NB4 (cell line): ENCODE measurements at regions not wholly inside any gene's neighbourhood (a gene's known extent, or its start where the extent isn't known, plus 50 kb on each side); places are given as distances from the start of the nearest gene placed in this dataset.

ENCODE experiments used
- POLR2A ChIP-seq: IDR thresholded peaks from 2 replicates; pipeline ENCODE4 v1.6.1; 2011; ENCODE audit warnings: mild to moderate bottlenecking; ENCODE audit not compliant: insufficient read length; ENCODE audit errors: extremely low read depth
- TF ChIP-seq, protein P1 (sequence below): IDR thresholded peaks from one replicate; pipeline ENCODE4 v1.5.1; 2012; ENCODE audit warnings: low read depth, low read length
- TF ChIP-seq, protein P2 (sequence below): IDR thresholded peaks from 2 replicates; pipeline ENCODE4 v1.6.1; 2011; ENCODE audit warnings: low read depth, low read length

DNA sequence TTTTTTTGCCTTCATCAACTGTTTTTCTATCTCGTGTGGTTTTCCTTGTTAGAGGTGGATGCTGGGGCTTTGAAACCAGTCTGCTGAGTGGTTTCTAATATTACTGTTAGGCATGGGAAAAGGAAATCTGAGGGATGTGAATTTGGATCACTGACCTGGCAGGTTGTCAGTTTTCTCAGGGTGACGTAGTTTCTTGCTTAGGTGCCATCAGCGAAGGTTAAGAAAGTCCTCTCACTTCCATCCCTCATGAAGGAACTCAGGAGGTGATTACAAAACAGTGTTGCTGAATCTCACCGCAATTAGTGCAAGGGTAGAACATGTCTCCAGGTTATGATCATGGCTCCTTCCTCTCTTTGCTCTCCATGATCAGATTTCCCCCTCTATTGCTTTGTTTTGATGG lies 135.9 kb downstream of the SOX4 start:
- TF ChIP-seq, protein P1, sequence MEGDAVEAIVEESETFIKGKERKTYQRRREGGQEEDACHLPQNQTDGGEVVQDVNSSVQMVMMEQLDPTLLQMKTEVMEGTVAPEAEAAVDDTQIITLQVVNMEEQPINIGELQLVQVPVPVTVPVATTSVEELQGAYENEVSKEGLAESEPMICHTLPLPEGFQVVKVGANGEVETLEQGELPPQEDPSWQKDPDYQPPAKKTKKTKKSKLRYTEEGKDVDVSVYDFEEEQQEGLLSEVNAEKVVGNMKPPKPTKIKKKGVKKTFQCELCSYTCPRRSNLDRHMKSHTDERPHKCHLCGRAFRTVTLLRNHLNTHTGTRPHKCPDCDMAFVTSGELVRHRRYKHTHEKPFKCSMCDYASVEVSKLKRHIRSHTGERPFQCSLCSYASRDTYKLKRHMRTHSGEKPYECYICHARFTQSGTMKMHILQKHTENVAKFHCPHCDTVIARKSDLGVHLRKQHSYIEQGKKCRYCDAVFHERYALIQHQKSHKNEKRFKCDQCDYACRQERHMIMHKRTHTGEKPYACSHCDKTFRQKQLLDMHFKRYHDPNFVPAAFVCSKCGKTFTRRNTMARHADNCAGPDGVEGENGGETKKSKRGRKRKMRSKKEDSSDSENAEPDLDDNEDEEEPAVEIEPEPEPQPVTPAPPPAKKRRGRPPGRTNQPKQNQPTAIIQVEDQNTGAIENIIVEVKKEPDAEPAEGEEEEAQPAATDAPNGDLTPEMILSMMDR = no peak
- TF ChIP-seq POLR2A = no peak
- TF ChIP-seq, protein P2, sequence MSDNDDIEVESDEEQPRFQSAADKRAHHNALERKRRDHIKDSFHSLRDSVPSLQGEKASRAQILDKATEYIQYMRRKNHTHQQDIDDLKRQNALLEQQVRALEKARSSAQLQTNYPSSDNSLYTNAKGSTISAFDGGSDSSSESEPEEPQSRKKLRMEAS = no peak
